B cell (primary cell): ENCODE measurements at regions not wholly inside any gene's neighbourhood (a gene's known extent, or its start where the extent isn't known, plus 50 kb on each side); places are given as distances from the start of the nearest gene placed in this dataset.

Source experiments
- ATAC-seq: fragments of 200-7000 bp; cut with Tn5 transposase; one replicate; pipeline ENCODE4 v1.10.0; 2021; ENCODE audit warnings: low read depth, mild to moderate bottlenecking, moderate number of reproducible peaks, moderate library complexity
- CTCF ChIA-PET: fragments of 350-600 bp; sonication (Branson Sonifier 250); formaldehyde crosslinking; loops from one replicate; lab custom pipeline; 2021; ENCODE audit warnings: antibody characterized with exemption, inconsistent platforms; lab: Charles Lee
- POLR2A ChIA-PET: fragments of 350-600 bp; sonication (Branson Sonifier 250); formaldehyde crosslinking; loops from one replicate; lab custom pipeline; 2021; ENCODE audit warnings: antibody characterized with exemption; lab: Charles Lee
- DNase-seq: peaks from one replicate; pipeline ENCODE4 v3.0.0; 2013
- H2AFZ ChIP-seq: 2 replicates; pipeline ENCODE4 v1.6.1; 2012; ENCODE audit warnings: mild to moderate bottlenecking, low read depth, low read length; ENCODE audit not compliant: insufficient read depth, poor library complexity, severe bottlenecking
- H3K27ac ChIP-seq, 2 donors: 1 replicate in 1 of 2; 2 replicates in 1 of 2; pipeline ENCODE4 v1.5.1; 2012 to 2013; ENCODE audit warnings: low read length in 2 of 2, mild to moderate bottlenecking in 2 of 2, moderate library complexity in 1 of 2
- H3K27me3 ChIP-seq, 4 experiments: fragments of 200-600 bp in 1 of 4; sonication (generic) in 1 of 4; replicated peaks in 1 of 4; 1 replicate in 2 of 4; 2 replicates in 2 of 4; pipeline versions ENCODE4 v1.6.1 to v1.7.0; 2013 to 2016; ENCODE audit warnings: low read length in 3 of 4, mild to moderate bottlenecking in 2 of 4, mixed read lengths in 1 of 4, moderate library complexity in 1 of 4; ENCODE audit not compliant: insufficient read depth in 4 of 4, control insufficient read depth in 3 of 4; ENCODE audit errors: control extremely low read depth in 1 of 4
- H3K36me3 ChIP-seq, 2 experiments: replicated peaks in 1 of 2; 1 replicate in 1 of 2; 2 replicates in 1 of 2; pipeline versions ENCODE4 v1.6.1 to v1.7.1; 2013; ENCODE audit warnings: low read length in 1 of 2; ENCODE audit not compliant: insufficient read depth in 2 of 2, control insufficient read depth in 1 of 2; ENCODE audit errors: control extremely low read depth in 1 of 2, extremely low read depth in 1 of 2
- H3K4me1 ChIP-seq, 2 donors: fragments of 200-600 bp in 1 of 2; sonication (generic) in 1 of 2; 1 replicate in 1 of 2; 2 replicates in 1 of 2; pipeline versions ENCODE4 v1.5.1 to v1.6.1; 2013 to 2017; ENCODE audit warnings: low read length in 2 of 2; ENCODE audit not compliant: control insufficient read depth in 2 of 2, insufficient read depth in 2 of 2
- H3K4me2 ChIP-seq: replicated peaks from 2 replicates; pipeline ENCODE3; 2012; ENCODE audit warnings: mild to moderate bottlenecking, low read depth, low read length; ENCODE audit not compliant: poor library complexity, severe bottlenecking
- H3K4me3 ChIP-seq, 5 experiments: fragments of 200-600 bp in 1 of 5; sonication (generic) in 1 of 5; 1 replicate in 3 of 5; 2 replicates in 2 of 5; pipeline versions ENCODE4 v1.5.1 to v1.7.0; 2011 to 2016; ENCODE audit warnings: low read length in 4 of 5, mild to moderate bottlenecking in 4 of 5, low read depth in 2 of 5, control low read depth in 1 of 5, moderate library complexity in 1 of 5; ENCODE audit not compliant: insufficient read depth in 1 of 5; ENCODE audit errors: control extremely low read depth in 1 of 5, extremely low read depth in 1 of 5
- H3K79me2 ChIP-seq: fragments of 200-600 bp; sonication (generic); one replicate; pipeline ENCODE4 v1.6.0; 2016; ENCODE audit warnings: low read length; ENCODE audit not compliant: control insufficient read depth, insufficient read depth
- H3K9ac ChIP-seq: fragments of 200-600 bp; sonication (generic); 2 replicates; pipeline ENCODE4 v1.6.1; 2017; ENCODE audit warnings: mild to moderate bottlenecking, low read length, moderate library complexity
- H3K9me3 ChIP-seq, 3 donors: one replicate each; pipeline versions ENCODE4 v1.6.1 to v1.7.1; 2013; ENCODE audit warnings: low read length in 2 of 3; ENCODE audit not compliant: control insufficient read depth in 2 of 3, insufficient read depth in 1 of 3; ENCODE audit errors: control extremely low read depth in 1 of 3
- H4K20me1 ChIP-seq: 2 replicates; pipeline ENCODE4 v1.6.0; 2012; ENCODE audit warnings: mild to moderate bottlenecking, low read length; ENCODE audit not compliant: insufficient read depth, control insufficient read depth, poor library complexity, severe bottlenecking
- H3K27ac Mint-ChIP-seq: one replicate; pipeline ENCODE4 v1.8.0; 2021; ENCODE audit warnings: mixed read lengths
- H3K27me3 Mint-ChIP-seq: one replicate; pipeline ENCODE4 v1.8.0; 2021; ENCODE audit warnings: mixed read lengths
- H3K4me1 Mint-ChIP-seq: one replicate; pipeline ENCODE4 v1.8.0; 2021; ENCODE audit warnings: mixed read lengths
- H3K4me3 Mint-ChIP-seq: one replicate; pipeline ENCODE4 v1.8.0; 2021; ENCODE audit warnings: mixed read lengths
- H3K9me3 Mint-ChIP-seq: one replicate; pipeline ENCODE4 v1.8.0; 2022; ENCODE audit warnings: mixed read lengths; ENCODE audit not compliant: insufficient read depth
- CTCF ChIP-seq: fragments of 200-600 bp; IDR thresholded peaks from one replicate; pipeline ENCODE4 v1.8.0; 2022; ENCODE audit warnings: antibody characterized with exemption, mild to moderate bottlenecking
- EZH2 ChIP-seq: IDR thresholded peaks from 2 replicates; pipeline ENCODE4 v1.6.1; 2012; ENCODE audit warnings: borderline replicate concordance, low read depth, mild to moderate bottlenecking, moderate library complexity, low read length; ENCODE audit not compliant: insufficient read depth, poor library complexity, severe bottlenecking
- WGBS: methylation state at CpG from one replicate; pipeline ENCODE4 v1.1.5; 2013; ENCODE audit warnings: missing lambda C conversion rate; ENCODE audit not compliant: insufficient coverage; 5-methylcytosine and 5-hydroxymethylcytosine counted together
- intact Hi-C: fragments of 100-400 bp; cut with micrococcal nuclease; formaldehyde crosslinking; loops from one replicate; pipeline ENCODE4 v1.10.0; 2022

GRCh38 chr17:69605571-69605970 is 191.1 kb downstream of the MAP2K6 start:
- no peaks in the 10 kb centered on the region for H3K79me2 ChIP-seq
- H3K4me3 ChIP-seq, result no peak overlapping the region
- WGBS, result 94% methylated on average over 3 of the region's 5 CpGs
- no peak overlapping the region for H3K4me2 ChIP-seq
- H4K20me1 ChIP-seq, result no peaks in the 10 kb centered on the region
- Mint-ChIP-seq H3K9me3 (no peaks in the 10 kb centered on the region), H3K27ac (no peak overlapping the region), H3K27me3 (no peaks in the 10 kb centered on the region), H3K4me3 (no peak overlapping the region), H3K4me1 (peaks cover 6% of the 10 kb centered on the region)
- no peak for TF ChIP-seq CTCF
- no peak for TF ChIP-seq EZH2
- ATAC-seq (no peak), DNase-seq (no peak)
- POLR2A ChIA-PET, result no interaction called here
- H3K4me1 ChIP-seq, result no peaks in the 10 kb centered on the region
- intact Hi-C loops, result loop anchor here (5.0 kb wide), 1 partner anchor 38 kb away; no protein-coding TSS in a partner anchor
- H3K36me3 ChIP-seq, result no peaks in the 10 kb centered on the region
- peaks cover 0 to 4% (median 0%) of the 10 kb centered on the region in 4 experiments for H3K27me3 ChIP-seq
- CTCF ChIA-PET, result interaction anchor here (2.6 kb wide), 1 partner anchor 24 kb away, joined by 18 read pairs; no protein-coding TSS in a partner anchor
- no peak overlapping the region for H3K27ac ChIP-seq
- H3K9me3 ChIP-seq, result no peaks in the 10 kb centered on the region
- H2AFZ ChIP-seq, result no peak overlapping the region
- H3K9ac ChIP-seq, result no peak overlapping the region

- H3K27ac ChIP-seq, result no peak overlapping the region
- intact Hi-C loops, result loop anchor here (5.0 kb wide), 1 partner anchor 39 kb away; no protein-coding TSS in a partner anchor
Observed at GRCh38 chr17:69606142-69606800, 191.8 kb downstream of the MAP2K6 start.

More at GRCh38 chr17:69606142-69606800, 191.8 kb downstream of the MAP2K6 start:
- ATAC-seq (no peak), DNase-seq (no peak)
- Mint-ChIP-seq H3K4me3 (no peak overlapping the region), H3K27me3 (no peaks in the 10 kb centered on the region), H3K4me1 (peaks cover 6% of the 10 kb centered on the region), H3K27ac (no peak overlapping the region), H3K9me3 (no peaks in the 10 kb centered on the region)
- no peaks in the 10 kb centered on the region for H3K79me2 ChIP-seq
- TF ChIP-seq EZH2 (no peak), CTCF (no peak)
- H3K4me2 ChIP-seq, result no peak overlapping the region
- no peak overlapping the region for H2AFZ ChIP-seq
- H3K27me3 ChIP-seq, result peaks cover 0 to 4% (median 0%) of the 10 kb centered on the region in 4 experiments
- no peaks in the 10 kb centered on the region for H3K36me3 ChIP-seq
- no peaks in the 10 kb centered on the region for H3K9me3 ChIP-seq
- CTCF ChIA-PET, result interaction anchor here (0.6 to 3.7 kb wide), 12 partner anchors 9 to 951 kb away, joined by 3 to 22 read pairs (median 7); partner anchors contain the start of gene MAP2K6
- no peak overlapping the region for H3K4me3 ChIP-seq
- no peak overlapping the region for H3K9ac ChIP-seq
- H4K20me1 ChIP-seq, result no peaks in the 10 kb centered on the region
- no peaks in the 10 kb centered on the region for H3K4me1 ChIP-seq
- 82% methylated on average over 1 of the region's 5 CpGs for WGBS
- POLR2A ChIA-PET, result interaction anchor here (0.8 kb wide), 1 partner anchor 25 kb away, joined by 4 read pairs; no protein-coding TSS in a partner anchor
